ENCODE measurements at regions not wholly inside any gene's neighbourhood (a gene's known extent, or its start where the extent isn't known, plus 50 kb on each side); places are given as distances from the start of the nearest gene placed in this dataset.
"Not testable (repeated sequence)": the region's sequence is repeated elsewhere in the genome, so short reads cannot be mapped to it uniquely, and the experiment has no call there.

- intact Hi-C loops (cut with DNase I) = no loop called here
- WGBS, 4 donors = 69 to 96% (median 83%) methylated on average over 5 of the region's 5 CpGs
- no peak for DNase-seq
- Histone ChIP-seq H3K4me3 (no peak overlapping the region), H3K36me3 (replicated peaks in 1 of 2) (no peaks in the 10 kb centered on the region), H3K9me3 (replicated peaks in 1 of 3) (no peaks in the 10 kb centered on the region), H3K27me3 (no peaks in the 10 kb centered on the region), H3K4me1 (replicated peaks in 1 of 2) (no peaks in the 10 kb centered on the region), H3K27ac (no peak overlapping the region)
- TF ChIP-seq CTCF (IDR thresholded peaks at IDR 0.05) (no peak), POLR2A (IDR thresholded peaks at IDR 0.05) (no peak)
Observed at GRCh38 chr13:62407871-62408270, 992.2 kb upstream of the PCDH20 start.

- no peak for TF ChIP-seq POLR2A (IDR thresholded peaks at IDR 0.05)
- no peak for TF ChIP-seq CTCF (IDR thresholded peaks at IDR 0.05)
- no peak overlapping the region for H3K4me3 ChIP-seq
- no peaks in the 10 kb centered on the region for H3K9me3 ChIP-seq (replicated peaks in 1 of 3)
- H3K4me1 ChIP-seq (replicated peaks in 1 of 2) = no peaks in the 10 kb centered on the region
- intact Hi-C loops (cut with DNase I) = no loop called here
- WGBS, 4 donors = 68 to 82% (median 77%) methylated on average over 2 of the region's 2 CpGs
- H3K36me3 ChIP-seq (replicated peaks in 1 of 2) = no peaks in the 10 kb centered on the region
- H3K27me3 ChIP-seq = no peaks in the 10 kb centered on the region
- no peak for DNase-seq
- no peak overlapping the region for H3K27ac ChIP-seq
Observed at GRCh38 chr13:62388515-62388914, 972.9 kb upstream of the PCDH20 start.

GRCh38 chr13:62387647-62388046 lies 972.0 kb upstream of the PCDH20 start:
- Histone ChIP-seq H3K9me3 (replicated peaks in 1 of 3) (no peaks in the 10 kb centered on the region), H3K4me3 (no peak overlapping the region), H3K36me3 (replicated peaks in 1 of 2) (no peaks in the 10 kb centered on the region), H3K27ac (no peak overlapping the region), H3K4me1 (replicated peaks in 1 of 2) (no peaks in the 10 kb centered on the region), H3K27me3 (no peaks in the 10 kb centered on the region)
- DNase-seq = no peak
- TF ChIP-seq POLR2A (IDR thresholded peaks at IDR 0.05) (no peak), CTCF (IDR thresholded peaks at IDR 0.05) (no peak)
- WGBS, 4 donors = 11 to 37% (median 25%) methylated on average over 3 of the region's 3 CpGs
- intact Hi-C loops (cut with DNase I) = no loop called here

- H3K27ac ChIP-seq; H3K27me3 ChIP-seq; intact Hi-C loops (cut with DNase I); DNase-seq; H3K9me3 ChIP-seq (replicated peaks in 1 of 3); H3K4me1 ChIP-seq (replicated peaks in 1 of 2); H3K36me3 ChIP-seq (replicated peaks in 1 of 2); H3K4me3 ChIP-seq: not testable (repeated sequence)
- WGBS, 4 donors = 50 to 90% (median 86%) methylated on average over 2 to 17 of the region's 21 CpGs
Observed at GRCh38 chr13:62379241-62379640, 963.6 kb upstream of the PCDH20 start.

GRCh38 chr13:62377838-62378237 lies 962.2 kb upstream of the PCDH20 start:
- no peak for DNase-seq
- Histone ChIP-seq H3K4me3 (no peak overlapping the region), H3K27me3 (no peaks in the 10 kb centered on the region), H3K36me3 (replicated peaks in 1 of 2) (no peaks in the 10 kb centered on the region), H3K27ac (no peak overlapping the region), H3K4me1 (replicated peaks in 1 of 2) (no peaks in the 10 kb centered on the region), H3K9me3 (replicated peaks in 1 of 3) (no peaks in the 10 kb centered on the region)
- no peak for TF ChIP-seq CTCF (IDR thresholded peaks at IDR 0.05)
- no peak for TF ChIP-seq POLR2A (IDR thresholded peaks at IDR 0.05)
- WGBS, 4 donors = 56 to 63% (median 58%) methylated on average over 1 of the region's 1 CpG
- intact Hi-C loops (cut with DNase I) = no loop called here
